ENCODE measurements at regions not wholly inside any gene's neighbourhood (a gene's known extent, or its start where the extent isn't known, plus 50 kb on each side); places are given as distances from the start of the nearest gene placed in this dataset.

DNA sequence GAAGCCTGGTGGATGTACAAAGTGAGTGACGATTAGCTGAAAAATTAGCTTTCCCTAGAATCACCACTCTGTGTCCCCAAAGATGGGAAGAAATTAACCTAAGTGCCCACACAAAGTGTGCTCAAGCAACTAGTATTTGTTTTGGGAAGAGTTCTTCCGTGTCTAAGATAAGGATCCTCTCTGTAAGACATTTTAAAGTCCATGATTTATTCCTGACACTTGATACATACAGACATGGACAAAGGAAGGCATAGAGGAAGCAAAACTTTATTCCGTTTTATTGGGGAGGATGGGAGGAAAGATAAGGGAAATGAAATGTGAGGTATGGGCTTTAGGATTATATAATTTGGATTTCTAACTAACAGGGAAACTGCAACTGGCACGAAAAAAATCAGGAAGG is 1772.6 kb downstream of the EFNA5 start:
- TF ChIP-seq HDGF (IDR thresholded peaks at IDR 0.05; ENCODE audit: borderline replicate concordance) (no peak), FOXM1 (IDR thresholded peaks at IDR 0.05; ENCODE audit: borderline replicate concordance) (no peak), LEF1 (IDR thresholded peaks at IDR 0.05; ENCODE audit: borderline replicate concordance) (no peak), ZNF384 (IDR thresholded peaks at IDR 0.05) (no peak), SP1 (IDR thresholded peaks at IDR 0.05) (no peak), CTBP1 (IDR thresholded peaks at IDR 0.05; ENCODE audit: borderline replicate concordance) (no peak), BHLHE40 (IDR thresholded peaks at IDR 0.05; ENCODE audit: borderline replicate concordance) (no peak), FOXK2 (IDR thresholded peaks at IDR 0.05) (no peak), ELF4 (IDR thresholded peaks at IDR 0.05) (no peak), TARDBP (IDR thresholded peaks at IDR 0.05) (no peak), SUZ12 (IDR thresholded peaks at IDR 0.05) (no peak), FOXA1 (IDR thresholded peaks at IDR 0.05) (no peak), NFRKB (IDR thresholded peaks at IDR 0.05) (no peak), L3MBTL2 (conservative IDR thresholded peaks at IDR 0.05) (no peak)

Data from HEK293T (cell line).